HG03025 (cell line): ENCODE measurements at regions not wholly inside any gene's neighbourhood (a gene's known extent, or its start where the extent isn't known, plus 50 kb on each side); places are given as distances from the start of the nearest gene placed in this dataset.
"Not testable (repeated sequence)": the region's sequence is repeated elsewhere in the genome, so short reads cannot be mapped to it uniquely, and the experiment has no call there.

Experiments used
- ATAC-seq: cut with Tn5 transposase; IDR thresholded peaks from one replicate; pipeline ENCODE4 v1.9.1; 2021; ENCODE audit warnings: mild to moderate bottlenecking, moderate library complexity; ENCODE audit not compliant: unreplicated experiment, low FRiP score

DNA sequence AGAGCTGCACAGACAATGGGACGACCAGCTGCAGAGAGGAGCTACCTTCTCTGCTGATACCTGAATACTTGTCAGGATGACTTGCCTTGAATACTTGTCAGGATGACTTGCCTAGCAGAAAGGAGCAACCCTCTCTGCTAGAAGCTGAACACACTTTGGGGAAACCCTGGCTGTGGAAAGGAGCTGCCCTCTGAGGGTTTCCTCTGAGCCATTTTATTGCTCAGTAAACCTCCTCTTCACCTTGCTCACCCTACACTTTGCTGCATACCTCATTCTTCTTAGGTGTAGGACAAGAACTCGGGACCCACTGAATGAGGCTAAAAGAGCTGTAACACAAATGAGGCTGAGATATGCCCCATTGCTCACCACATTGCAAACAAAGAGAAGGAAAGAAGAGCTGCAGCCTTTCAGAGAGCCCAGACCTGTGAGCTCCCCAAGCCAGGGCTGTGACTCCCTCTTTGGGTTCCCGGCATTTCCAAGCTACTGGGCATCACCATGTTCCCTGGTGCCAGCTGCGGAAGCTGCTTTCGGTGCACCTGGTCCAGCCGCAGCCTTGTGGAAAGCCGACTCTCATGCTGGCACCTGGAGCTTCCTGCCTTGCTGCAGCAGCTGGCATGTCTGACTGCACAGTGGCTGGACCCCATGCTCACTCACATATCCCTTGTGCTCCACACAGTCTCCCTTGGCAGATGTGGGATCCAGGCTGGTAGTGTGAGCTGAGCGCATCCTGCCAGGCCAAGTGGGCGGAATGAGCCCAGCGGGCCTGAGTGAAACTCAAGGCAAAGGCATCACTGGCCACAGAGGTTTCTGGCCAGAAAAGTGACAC, 106.7 kb upstream of the AHI1 start:
- ATAC-seq: no peak

DNA sequence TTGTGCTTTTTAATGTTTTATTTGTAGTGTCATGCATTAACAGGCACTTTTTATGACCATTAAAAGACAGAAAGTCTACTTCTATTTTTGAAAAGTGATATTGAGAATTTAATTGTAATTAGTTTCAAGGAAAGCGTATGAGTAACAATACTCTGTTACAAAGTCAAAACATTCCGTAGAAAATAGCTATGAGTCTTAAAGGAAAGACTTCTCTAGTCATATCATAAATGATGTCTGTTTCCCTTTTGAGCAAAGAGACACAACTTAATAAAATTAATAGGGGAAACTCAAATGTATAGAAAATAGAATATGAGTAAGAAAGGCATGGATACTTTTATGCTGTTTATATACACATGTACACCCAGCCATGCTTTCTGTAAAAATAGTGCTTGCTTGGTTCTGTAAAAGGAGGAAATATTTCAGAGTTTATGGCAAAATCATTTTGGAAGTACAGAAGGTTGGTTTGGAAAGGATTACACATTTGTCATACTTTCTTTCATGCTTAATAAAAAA, 107.8 kb upstream of the AHI1 start:
- ATAC-seq: no peak

DNA sequence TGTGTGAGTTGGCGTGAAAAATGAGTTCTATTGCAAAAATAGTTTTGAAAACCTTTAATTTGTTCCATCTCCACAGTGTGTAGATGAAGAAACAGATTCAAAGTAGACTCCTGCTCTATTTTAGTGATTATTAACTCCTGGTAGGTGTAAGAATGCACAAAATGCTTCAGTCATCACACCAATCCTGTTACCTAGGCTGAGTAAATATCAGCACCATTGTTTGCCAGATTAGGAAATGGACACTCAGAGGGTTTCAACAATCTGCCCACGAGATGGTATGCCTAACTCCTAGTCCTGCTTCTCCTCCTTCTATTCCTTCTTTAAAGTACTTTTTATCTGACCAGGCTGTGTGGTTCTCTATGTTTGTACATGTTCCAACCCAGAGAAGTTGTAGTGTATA, 108.9 kb upstream of the AHI1 start:
- ATAC-seq: no peak

DNA sequence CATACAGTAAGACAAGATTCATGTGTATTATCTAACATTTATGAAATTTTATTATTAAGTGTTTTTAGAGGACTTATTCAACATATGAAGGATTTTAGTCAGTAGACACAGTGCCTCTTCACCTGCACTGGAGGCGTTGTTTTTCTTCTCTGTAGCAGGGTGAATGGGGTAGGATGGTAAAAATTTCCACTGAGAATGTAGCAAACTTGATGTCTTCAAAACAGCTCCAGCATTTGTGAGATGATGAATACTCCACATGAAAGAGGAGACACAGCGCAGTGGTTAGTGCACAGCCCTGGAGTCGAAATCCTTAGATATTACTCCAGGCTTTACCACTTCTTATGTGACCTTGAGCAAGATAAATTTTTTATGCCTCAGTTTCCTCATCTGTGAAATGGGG, 110.5 kb upstream of the AHI1 start:
- ATAC-seq: no peak

DNA sequence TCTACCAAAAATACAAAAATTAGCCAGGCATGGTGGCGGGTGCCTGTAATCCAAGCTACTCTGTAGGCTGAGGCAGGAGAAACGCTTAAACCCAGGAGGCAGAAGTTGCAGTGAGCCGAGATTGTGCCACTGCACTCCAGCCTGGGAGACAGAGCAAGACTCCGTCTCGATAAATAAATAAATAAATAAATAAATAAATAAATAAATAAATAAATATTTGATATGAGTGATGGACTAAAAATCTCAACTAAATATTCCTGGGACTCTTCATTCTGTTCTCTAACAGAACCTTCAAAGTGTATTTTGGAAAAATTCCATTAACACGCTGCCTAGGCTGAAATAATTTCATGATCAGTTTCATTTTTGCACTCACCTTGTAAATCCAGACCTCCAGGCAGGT, 112.7 kb upstream of the AHI1 start:
- not testable (repeated sequence) for ATAC-seq

DNA sequence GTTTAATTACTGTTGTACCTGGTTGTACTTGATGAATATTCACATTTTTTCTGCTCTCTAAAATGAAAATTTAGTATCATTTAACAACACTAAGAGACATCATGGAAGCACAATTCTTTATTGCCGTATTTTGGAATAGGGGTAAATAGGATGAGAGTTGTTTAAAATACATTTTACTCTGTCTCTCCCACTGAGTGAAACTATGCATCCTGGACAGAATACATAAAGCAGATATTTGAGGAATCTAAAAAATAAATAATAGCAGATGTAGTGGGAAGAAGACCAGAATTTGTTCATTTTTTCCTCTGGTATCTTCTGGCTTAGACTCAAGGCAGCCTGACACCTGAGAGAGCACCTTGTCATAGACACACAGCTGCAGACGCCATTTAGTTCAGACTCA, 119.1 kb upstream of the AHI1 start:
- no peak for ATAC-seq

DNA sequence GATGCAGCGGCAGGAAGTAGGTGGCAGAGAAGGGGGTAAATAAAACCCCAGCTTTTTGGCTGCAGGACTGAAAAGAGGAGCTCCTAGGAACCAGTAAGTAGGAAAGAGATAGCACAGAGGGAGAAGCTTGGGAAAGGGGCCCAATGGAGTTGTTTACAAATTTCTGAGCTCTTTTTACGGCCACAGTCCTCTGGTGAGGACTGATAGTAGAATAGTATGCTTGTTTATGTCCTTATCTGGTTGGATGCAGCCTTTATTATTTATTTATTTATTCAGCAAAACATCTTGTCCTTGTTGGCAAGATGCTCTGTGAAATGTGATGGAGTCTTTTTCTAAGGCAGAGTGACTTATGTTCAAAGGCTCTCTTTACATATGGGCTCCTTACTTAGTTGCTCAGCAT, 119.7 kb upstream of the AHI1 start:
- ATAC-seq: no peak

DNA sequence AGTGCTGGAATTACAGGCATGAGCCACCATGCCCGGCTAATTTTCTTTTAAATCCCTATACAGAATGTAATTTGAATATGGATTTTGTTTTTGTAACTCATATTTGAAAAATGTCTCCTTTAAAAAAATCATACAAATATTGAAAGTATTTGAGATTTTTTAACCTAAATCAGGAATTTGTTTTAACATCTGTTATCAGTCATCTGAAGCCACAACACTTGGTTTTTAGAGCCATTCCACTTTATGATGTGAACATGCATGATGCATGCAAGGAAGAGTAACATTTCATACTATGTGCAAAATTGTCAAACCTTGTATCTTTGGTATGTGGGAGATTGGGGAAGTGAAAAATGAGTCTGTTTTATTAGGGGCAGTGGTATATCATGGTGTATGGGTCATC, 124.5 kb upstream of the AHI1 start:
- ATAC-seq: no peak

DNA sequence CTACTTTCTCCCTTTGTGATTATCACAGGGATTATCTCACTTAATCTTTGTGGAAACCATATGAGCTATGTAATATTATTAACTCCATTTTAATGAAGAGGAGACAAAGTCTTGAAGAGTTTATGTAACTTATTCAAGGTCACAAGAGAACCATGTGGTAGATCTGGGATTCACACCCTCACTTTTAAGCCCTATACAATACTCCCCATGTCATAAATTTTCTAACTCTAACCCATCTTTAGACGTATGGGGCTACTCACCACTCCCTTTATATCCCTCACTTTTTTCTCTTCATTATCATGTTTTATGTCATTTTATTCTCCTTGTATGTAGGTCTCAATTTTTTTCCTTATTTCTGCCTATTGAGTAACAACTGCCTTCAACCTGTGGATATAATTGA, 126.4 kb upstream of the AHI1 start:
- ATAC-seq: no peak

DNA sequence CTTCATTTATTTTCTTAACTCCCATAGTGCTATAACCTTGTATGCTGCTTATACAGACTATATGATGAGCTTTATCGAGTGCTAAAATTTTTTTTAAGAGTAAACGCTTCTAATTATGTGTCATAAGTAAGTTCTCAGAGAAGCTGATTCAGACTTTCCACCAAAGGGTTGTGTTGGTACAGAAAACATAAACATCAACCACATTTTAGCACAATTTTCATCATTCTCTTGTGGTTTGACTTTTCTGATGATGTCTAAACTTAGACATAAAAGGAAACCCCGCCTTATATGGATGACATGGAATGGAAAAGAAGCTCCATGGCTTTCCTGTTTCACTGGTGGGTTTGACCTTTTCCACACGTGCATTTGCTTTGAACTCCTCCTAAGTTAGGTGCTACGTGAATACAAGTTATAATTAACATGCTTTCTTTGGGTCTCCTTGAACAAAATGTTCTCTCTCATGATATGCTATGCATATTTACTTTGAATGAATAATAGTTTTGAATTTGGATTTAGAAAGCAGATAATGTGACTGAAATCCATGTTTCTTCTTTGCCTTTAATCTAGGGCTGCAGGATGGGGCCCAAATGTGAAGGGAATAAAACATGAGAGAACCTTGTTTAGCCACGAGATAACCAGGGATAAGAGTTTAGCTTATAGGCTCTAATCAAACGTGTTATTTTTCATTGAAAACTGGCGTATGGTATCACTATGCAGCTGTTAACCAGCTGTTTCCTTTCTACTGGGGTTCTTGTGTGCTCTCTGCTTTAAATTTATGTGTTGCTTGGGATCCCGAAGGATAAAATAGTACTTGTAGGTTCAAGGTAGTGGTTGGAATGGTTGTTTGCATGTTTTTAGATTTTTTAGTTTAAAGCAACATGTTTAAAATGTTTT, 127.1 kb upstream of the AHI1 start:
- ATAC-seq: no peak

DNA sequence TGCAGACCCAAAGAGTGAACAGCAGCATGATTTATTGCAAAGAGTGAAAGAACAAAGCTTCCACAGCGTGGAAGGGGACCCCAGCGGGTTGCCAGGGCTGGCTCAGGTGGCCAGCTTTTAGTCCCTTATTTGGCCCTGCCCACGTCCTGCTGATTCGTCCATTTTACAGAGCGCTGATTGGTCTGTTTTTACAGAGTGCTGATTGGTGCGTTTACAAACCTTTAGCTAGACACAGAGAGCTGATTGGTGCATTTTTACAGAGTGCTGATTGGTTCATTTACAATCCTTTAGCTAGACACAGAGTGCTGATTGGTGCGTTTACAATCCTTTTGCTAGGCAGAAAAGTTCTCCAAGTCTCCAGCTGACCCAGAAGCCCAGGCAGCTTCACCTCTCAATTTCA, 128.5 kb upstream of the AHI1 start:
- ATAC-seq: not testable (repeated sequence)

DNA sequence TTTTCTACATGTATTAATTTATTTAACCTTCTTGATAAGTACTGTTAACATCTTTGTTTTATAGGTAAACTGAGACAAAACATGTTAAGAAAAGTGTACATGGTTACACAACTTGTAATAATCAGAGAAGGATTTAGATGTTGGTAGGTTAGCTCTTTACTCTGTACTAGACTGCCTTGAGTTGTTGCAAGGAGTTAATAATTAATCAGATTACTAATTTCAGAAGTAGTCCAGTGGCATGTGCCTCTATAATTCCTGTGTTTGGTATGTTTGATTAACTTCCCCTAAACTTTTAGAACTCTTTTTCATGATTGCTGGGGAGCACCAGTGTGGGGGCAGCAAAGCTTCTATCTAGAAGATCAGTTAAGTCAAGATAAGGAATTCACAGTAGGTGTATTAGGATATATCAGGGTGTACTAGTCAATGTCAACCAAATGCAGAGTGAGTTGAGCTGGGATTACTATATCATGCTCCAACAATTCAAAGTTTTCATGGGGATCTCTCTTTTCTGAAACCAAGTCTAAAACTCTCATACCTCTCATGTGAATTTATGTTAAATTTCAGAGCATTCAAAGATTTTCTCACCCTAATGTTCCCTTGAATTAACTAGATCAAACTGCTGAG, 129.7 kb upstream of the AHI1 start:
- no peak for ATAC-seq

DNA sequence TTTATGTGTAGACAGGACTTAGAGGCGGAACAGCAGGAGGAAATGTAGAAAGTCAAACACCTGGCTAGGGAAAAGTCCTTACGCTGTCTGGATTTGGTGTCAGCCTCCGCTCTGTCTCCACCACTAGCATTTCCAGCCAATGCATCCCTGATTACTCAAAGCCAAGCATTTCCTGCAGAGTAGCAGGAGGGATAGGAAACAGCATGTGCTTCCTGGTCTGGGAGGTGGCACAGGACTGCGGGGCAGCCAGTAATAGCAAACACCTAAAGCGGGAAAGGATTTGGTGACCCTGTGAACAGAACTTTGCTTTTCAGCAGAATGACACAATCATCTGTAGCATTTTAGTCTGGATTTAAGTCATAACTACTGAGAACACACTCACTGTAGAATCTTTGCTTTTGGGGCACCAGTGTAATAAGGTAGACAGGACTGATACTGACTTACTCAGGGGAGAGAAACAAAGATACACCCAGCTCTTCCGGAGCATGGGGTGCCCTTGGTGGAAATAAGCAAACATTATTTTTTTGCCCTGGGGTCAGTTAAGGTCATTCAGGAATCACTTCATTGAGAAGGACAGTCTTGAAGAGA, 133.3 kb upstream of the AHI1 start:
- no peak for ATAC-seq

DNA sequence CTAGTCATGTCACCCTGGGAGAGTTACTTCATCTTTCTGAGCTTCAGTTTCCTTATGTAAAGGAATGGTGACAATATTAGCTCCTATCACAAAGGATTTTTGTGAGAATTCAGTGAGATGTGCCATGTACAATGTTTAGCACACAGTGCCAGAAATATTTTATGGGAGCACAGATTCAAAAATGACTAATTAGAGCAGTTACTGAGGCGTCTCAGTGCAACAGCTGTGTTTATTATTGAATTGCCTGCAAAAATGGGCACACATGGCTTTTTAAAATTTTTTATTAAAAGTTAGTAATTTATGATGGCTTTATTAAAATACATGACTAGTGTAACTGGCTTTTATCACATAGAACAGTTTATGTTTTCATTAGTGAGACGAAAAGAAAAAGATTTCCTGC, 134.3 kb upstream of the AHI1 start:
- ATAC-seq: no peak

DNA sequence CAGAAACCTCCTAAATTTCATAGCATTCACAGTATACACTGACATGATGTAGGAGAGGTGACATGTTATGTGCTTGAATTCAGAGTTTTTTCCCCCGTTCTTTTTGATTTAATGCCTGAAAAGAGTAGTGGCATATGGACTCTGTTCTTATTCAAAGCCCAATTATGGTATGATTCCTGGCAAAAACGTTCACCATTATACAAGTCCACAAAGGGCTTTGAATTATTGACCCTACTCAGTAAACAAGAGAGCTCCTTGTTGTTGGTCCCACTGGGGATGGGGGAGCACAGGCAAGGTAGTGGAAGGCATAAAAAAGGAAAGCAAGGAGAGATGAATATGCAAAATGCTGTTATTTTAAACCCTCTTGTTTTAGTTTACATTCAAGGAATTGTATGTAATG, 136.0 kb upstream of the AHI1 start:
- no peak for ATAC-seq

DNA sequence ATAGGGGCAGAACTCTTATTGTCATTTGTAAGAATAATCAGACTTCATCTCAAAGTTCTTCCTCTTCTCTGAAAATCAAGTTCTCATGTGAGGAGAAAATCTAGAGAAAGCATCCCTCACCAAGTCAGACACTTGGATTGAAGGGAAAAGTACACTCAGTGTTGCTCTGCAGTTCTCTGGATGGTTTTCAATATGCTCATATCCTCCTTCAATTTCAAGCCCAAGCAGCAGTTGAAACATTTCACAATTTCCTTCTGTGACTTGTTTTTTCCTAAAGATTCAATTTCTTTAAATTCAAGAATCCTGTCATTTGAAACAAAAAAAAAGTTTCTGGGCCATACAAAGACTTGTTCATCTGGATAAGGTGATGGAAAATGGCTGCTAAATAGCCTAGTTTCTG, 140.2 kb upstream of the AHI1 start:
- ATAC-seq: no peak

DNA sequence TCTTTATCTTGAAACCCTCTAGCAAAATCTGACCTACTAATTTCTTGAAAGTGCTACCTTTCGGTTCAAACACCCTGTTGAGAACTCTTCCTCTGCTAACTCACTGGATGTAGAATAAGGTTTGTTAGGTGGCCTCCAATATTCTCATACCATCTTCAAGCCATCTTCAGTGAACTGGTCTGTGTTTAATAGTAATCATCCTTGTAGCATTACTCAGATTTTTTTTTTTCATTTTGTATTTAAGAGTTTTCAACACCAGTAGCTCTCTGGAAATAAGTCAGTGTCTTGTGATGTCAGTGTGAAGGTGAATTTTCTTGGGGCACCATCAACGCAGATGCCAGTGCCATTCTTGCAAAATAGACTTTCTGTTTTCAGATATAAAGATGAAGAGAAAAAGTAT, 140.6 kb upstream of the AHI1 start:
- no peak for ATAC-seq

DNA sequence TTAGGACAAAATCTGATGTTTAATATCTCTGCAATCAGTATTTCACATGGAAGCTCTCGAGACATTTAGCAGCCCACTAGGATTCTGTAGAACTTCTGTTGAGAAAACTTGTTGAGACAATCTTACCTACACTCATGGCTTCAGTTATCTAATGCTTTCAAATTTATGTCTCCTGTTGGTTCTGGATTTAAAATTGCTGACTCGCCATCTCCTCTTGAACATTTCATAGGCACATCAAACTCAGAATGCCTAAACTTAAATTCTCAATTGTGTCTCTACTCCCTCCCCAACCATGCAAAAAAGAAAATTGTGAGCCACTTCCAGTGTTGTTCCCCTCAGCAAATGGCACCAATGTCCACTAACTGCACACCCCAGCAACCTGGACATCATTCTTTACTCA, 142.5 kb upstream of the AHI1 start:
- ATAC-seq: no peak

DNA sequence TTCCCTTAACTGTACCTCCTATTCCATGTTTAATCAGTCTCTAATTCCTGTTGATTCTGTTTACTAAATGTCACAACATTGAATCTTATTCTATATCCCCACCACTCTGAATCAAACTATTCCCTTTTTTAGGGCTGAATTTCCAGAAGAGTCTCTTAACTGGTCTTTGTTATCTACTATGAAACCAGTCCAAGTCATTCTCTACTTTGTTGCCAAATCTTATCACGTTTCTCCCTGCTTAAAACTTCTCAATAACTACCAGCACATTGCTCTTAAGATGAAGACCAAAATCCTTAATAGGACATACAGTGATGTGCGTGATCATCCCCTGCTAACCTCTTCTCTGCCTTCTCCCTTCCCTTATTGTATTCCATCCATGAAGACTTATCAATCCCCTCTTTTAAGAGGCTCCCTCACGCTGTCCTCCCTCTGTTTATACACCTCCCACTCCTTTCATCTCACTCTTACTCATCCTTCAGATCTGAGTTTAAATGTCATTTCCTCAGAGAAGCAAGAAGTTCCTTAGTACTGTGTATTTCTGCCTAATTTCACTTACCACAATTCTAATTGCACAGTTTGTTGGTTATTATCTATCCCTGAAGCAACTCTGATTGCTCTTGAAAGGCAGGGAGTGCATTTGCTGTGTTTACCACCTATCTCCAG, 143.0 kb upstream of the AHI1 start:
- no peak for ATAC-seq

DNA sequence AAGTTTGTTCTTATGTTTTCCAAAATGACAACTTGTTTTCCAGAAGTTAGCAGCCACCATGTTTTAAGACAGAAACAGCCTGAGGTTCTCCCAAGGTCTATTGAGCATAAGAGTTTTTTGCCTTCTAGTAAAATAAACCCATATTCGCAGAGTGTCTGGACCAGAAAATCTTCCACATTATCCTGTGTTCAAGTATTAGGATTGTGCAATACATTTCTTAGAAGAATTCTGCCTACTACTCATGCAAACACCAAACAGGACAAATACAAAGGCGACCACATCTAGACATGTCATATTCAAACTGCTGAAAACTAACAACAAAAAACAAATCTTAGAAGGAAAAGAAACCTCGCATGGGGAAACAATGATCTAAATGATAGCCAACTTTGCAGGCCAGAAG, 145.4 kb upstream of the AHI1 start:
- no peak for ATAC-seq
